Suppressor macrophage treated with lipopolysaccharide for 1 hour (primary cell): ENCODE measurements at regions not wholly inside any gene's neighbourhood (a gene's known extent, or its start where the extent isn't known, plus 50 kb on each side); places are given as distances from the start of the nearest gene placed in this dataset.
A peak's percentile ranks its signal among the peaks of the same experiment; 100 is the strongest.

ENCODE experiments used
- DNase-seq, 3 donors: peaks; one replicate each; pipeline ENCODE4 v3.0.0-alpha.2; 2020 to 2022

DNA sequence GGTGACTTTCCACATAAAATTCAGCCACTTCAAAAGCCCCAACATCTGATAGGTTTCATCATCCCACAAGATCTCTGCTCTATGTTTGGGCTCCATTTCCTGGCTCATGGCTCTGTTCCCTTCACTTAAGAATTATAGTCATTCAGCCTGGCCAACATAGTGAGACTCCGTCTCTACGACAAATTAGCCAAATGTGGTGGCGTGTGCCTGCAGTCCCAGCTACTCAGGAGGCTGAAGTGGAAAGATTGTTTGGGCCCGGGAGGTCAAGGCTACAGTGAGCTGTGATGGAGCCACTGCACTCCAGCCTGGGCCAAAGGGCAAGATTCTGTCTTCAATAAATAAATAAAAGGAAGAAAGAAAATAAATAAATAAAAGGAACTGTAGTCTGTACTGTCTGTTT lies 57.9 kb upstream of the CTSV start:
- DNase-seq = no peak

DNA sequence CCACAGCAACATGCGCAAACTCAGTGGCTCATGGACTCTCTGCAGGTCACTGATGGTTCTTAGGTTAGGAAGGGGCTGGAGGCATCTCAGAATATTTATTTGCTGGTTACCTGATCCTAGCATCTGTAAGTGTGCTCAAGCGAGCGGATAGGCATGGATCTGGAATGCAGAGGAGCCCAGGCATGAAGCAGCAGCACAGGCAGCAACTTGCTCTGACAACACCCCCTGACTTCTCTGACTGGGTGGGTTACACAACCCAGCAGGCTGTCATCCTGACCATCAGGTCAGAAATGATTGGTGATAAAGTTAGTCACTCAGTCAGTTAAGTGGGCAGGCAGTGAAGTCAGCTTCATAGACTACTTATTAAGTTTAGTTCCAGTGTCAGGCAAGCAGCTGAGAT lies 50.4 kb upstream of the CTSV start:
- DNase-seq = peak in 2 of 3 donors; percentile 17 to 19
